ENCODE measurements at regions not wholly inside any gene's neighbourhood (a gene's known extent, or its start where the extent isn't known, plus 50 kb on each side); places are given as distances from the start of the nearest gene placed in this dataset.

GRCh38 chr12:28941248-28941647 lies 207.8 kb upstream of the FAR2 start:
- DNase-seq, result no peak

GRCh38 chr12:28946361-28946760 lies 202.7 kb upstream of the FAR2 start:
- DNase-seq, result no peak

GRCh38 chr12:28948685-28949084 lies 200.4 kb upstream of the FAR2 start:
- no peak for DNase-seq

- DNase-seq, result no peak
Measured at GRCh38 chr12:28949184-28949583, 199.9 kb upstream of the FAR2 start.

GRCh38 chr12:28950049-28950448 lies 199.0 kb upstream of the FAR2 start:
- DNase-seq, result no peak

- no peak for DNase-seq
Measured at GRCh38 chr12:28951935-28952334, 197.1 kb upstream of the FAR2 start.

- no peak for DNase-seq
Measured at GRCh38 chr12:28954333-28954732, 194.7 kb upstream of the FAR2 start.

GRCh38 chr12:28955491-28955890 lies 193.6 kb upstream of the FAR2 start:
- no peak for DNase-seq

GRCh38 chr12:28955931-28956330 lies 193.1 kb upstream of the FAR2 start:
- no peak for DNase-seq

GRCh38 chr12:28958553-28959195 lies 190.4 kb upstream of the FAR2 start:
- peak in 1 of 2 donors; percentile 14 for DNase-seq

GRCh38 chr12:28961948-28962384 lies 187.1 kb upstream of the FAR2 start:
- DNase-seq, result no peak

GRCh38 chr12:28963554-28963953 lies 185.5 kb upstream of the FAR2 start:
- no peak for DNase-seq

- DNase-seq, result no peak
Measured at GRCh38 chr12:28966046-28966780, 182.9 kb upstream of the FAR2 start.

- no peak for DNase-seq
Measured at GRCh38 chr12:28967426-28967825, 181.7 kb upstream of the FAR2 start.

GRCh38 chr12:28973491-28973890 lies 175.6 kb upstream of the FAR2 start:
- no peak for DNase-seq

GRCh38 chr12:28974166-28974565 lies 174.9 kb upstream of the FAR2 start:
- no peak for DNase-seq

- DNase-seq, result no peak
Measured at GRCh38 chr12:28974883-28975282, 174.2 kb upstream of the FAR2 start.

GRCh38 chr12:28975564-28976340 lies 173.3 kb upstream of the FAR2 start:
- DNase-seq, result no peak

GRCh38 chr12:28980436-28980835 lies 168.6 kb upstream of the FAR2 start:
- no peak for DNase-seq

- no peak for DNase-seq
Measured at GRCh38 chr12:28987538-28988324, 161.3 kb upstream of the FAR2 start.

GRCh38 chr12:28988325-28988704 lies 160.8 kb upstream of the FAR2 start:
- no peak for DNase-seq

GRCh38 chr12:28991626-28992025 lies 157.5 kb upstream of the FAR2 start:
- no peak for DNase-seq

GRCh38 chr12:28993720-28994119 lies 155.4 kb upstream of the FAR2 start:
- no peak for DNase-seq
